ENCODE measurements at regions not wholly inside any gene's neighbourhood (a gene's known extent, or its start where the extent isn't known, plus 50 kb on each side); places are given as distances from the start of the nearest gene placed in this dataset.

- H3K9ac ChIP-seq (ENCODE audit: insufficient read depth, low read depth, low read length), result no peak overlapping the region
- no peak overlapping the region for H2AFZ ChIP-seq (ENCODE audit: low read length)
- no peaks in the 10 kb centered on the region for H3K27me3 ChIP-seq (ENCODE audit: control insufficient read depth in 1 of 2, insufficient read depth in 2 of 2, low read length in 2 of 2)
- FAIRE-seq (no peak), ATAC-seq (no peak), DNase-seq (ENCODE audit: low spot score) (no peak)
- CTCF ChIA-PET (ENCODE audit: low intra/inter-chr PET ratio, low total read pairs), result no interaction called here
- in situ Hi-C loops (cut with HindIII; ENCODE audit: extremely low pct_ligation_motif_present, low pct_unique_long_range_greater_than_20kb), result no loop called here
- H3K27ac ChIP-seq (ENCODE audit: extremely low read length, insufficient read depth, low read length), result no peak overlapping the region
- no peak overlapping the region for H3K4me2 ChIP-seq (ENCODE audit: low read depth, low read length)
- H4K20me1 ChIP-seq (ENCODE audit: insufficient read depth, low read length), result no peaks in the 10 kb centered on the region
- TF ChIP-seq ZNF557 (CRISPR knock-in tag; IDR thresholded peaks at IDR 0.05) (no peak), NFIB (CRISPR knock-in tag; IDR thresholded peaks at IDR 0.05; ENCODE audit: borderline replicate concordance) (no peak), NBN (conservative IDR thresholded peaks at IDR 0.05) (no peak), MATR3 (CRISPR knock-in tag; IDR thresholded peaks at IDR 0.05) (no peak), BATF2 (CRISPR knock-in tag; IDR thresholded peaks at IDR 0.05) (no peak), SP5 (CRISPR knock-in tag; IDR thresholded peaks at IDR 0.05; ENCODE audit: borderline replicate concordance, low read depth) (no peak), HNF1B (CRISPR knock-in tag; IDR thresholded peaks at IDR 0.05) (no peak)
- no peaks in the 10 kb centered on the region for H3K79me2 ChIP-seq (ENCODE audit: insufficient read depth, low read length)
- H3K9me3 ChIP-seq (ENCODE audit: low read length), result peaks cover 80% of the 10 kb centered on the region
- no TSS peak for BruUV-seq (replicated peaks)
- H3K36me3 ChIP-seq (replicated peaks in 1 of 2; ENCODE audit: control insufficient read depth in 1 of 2, insufficient read depth in 2 of 2, low read length in 2 of 2), result no peaks in the 10 kb centered on the region
- H3K4me1 ChIP-seq (ENCODE audit: insufficient read depth, low read length), result no peaks in the 10 kb centered on the region
- H3K4me3 ChIP-seq (replicated peaks in 1 of 3; ENCODE audit: insufficient read depth in 1 of 3, low read depth in 2 of 3, low read length in 3 of 3), result no peak overlapping the region
- POLR2A ChIA-PET, result no interaction called here
- intact Hi-C loops (cut with micrococcal nuclease; ENCODE audit: unreplicated experiment), result no loop called here
- 10% methylated on average over 5 of the region's 5 CpGs for WGBS (ENCODE audit: low lambda C conversion rate)
Observed at GRCh38 chr15:95489103-95489502, 841.4 kb upstream of the NR2F2 start.
